C4-2B (cell line): ENCODE measurements at regions not wholly inside any gene's neighbourhood (a gene's known extent, or its start where the extent isn't known, plus 50 kb on each side); places are given as distances from the start of the nearest gene placed in this dataset.

Experiments used
- ZFX ChIP-seq: fragments of 450-650 bp; IDR thresholded peaks from 2 replicates; pipeline ENCODE4 v1.6.1; 2017
- TF ChIP-seq, protein P1 (sequence below): fragments of 450-650 bp; conservative IDR thresholded peaks from 2 replicates; pipeline ENCODE4 v1.5.1; 2017; ENCODE audit warnings: mild to moderate bottlenecking

- TF ChIP-seq, protein P1, sequence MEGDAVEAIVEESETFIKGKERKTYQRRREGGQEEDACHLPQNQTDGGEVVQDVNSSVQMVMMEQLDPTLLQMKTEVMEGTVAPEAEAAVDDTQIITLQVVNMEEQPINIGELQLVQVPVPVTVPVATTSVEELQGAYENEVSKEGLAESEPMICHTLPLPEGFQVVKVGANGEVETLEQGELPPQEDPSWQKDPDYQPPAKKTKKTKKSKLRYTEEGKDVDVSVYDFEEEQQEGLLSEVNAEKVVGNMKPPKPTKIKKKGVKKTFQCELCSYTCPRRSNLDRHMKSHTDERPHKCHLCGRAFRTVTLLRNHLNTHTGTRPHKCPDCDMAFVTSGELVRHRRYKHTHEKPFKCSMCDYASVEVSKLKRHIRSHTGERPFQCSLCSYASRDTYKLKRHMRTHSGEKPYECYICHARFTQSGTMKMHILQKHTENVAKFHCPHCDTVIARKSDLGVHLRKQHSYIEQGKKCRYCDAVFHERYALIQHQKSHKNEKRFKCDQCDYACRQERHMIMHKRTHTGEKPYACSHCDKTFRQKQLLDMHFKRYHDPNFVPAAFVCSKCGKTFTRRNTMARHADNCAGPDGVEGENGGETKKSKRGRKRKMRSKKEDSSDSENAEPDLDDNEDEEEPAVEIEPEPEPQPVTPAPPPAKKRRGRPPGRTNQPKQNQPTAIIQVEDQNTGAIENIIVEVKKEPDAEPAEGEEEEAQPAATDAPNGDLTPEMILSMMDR, result no peak
- no peak for TF ChIP-seq ZFX
Observed at GRCh38 chr3:171980578-171981270, 58.7 kb upstream of the FNDC3B start.
